ENCODE measurements at regions not wholly inside any gene's neighbourhood (a gene's known extent, or its start where the extent isn't known, plus 50 kb on each side); places are given as distances from the start of the nearest gene placed in this dataset.
A peak's percentile ranks its signal among the peaks of the same experiment; 100 is the strongest.

DNA sequence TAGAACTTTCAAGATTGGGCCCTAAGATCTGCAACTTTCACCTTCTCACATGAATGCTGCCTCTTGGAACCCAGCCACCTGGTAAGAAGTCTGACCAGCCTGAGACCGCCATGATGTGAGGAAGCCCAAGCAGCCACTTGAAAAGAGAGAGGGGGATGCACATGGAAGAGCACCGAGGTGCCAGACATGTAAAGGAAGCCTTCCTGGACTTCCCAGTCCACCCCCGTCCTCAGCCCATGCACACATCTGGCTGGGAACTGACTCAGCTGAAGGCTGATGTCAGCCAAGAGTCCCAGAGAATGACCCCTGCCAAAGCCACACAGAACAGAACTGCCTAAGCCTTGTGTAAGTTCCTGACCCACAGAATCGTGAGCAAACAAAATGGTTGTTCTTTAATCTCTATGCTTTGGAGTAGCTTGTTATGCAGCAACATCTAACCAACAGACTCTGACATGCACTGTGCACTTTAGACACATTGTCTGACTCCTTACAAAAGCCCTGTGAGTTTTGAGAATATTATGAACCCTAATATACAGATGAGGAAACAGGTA lies 86.7 kb downstream of the RMI2 start (continued):
- TF ChIP-seq MED1 (CRISPR knock-in tag; IDR thresholded peaks at IDR 0.05), result peak; percentile 18; the same call in 1 of the 2 replicates
- TF ChIP-seq ZNF260 (CRISPR knock-in tag; IDR thresholded peaks at IDR 0.05; ENCODE audit: borderline replicate concordance, low read depth), result no peak
- no peak for TF ChIP-seq ZNF557 (CRISPR knock-in tag; IDR thresholded peaks at IDR 0.05)
- TF ChIP-seq, protein P1, sequence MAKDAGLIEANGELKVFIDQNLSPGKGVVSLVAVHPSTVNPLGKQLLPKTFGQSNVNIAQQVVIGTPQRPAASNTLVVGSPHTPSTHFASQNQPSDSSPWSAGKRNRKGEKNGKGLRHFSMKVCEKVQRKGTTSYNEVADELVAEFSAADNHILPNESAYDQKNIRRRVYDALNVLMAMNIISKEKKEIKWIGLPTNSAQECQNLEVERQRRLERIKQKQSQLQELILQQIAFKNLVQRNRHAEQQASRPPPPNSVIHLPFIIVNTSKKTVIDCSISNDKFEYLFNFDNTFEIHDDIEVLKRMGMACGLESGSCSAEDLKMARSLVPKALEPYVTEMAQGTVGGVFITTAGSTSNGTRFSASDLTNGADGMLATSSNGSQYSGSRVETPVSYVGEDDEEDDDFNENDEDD (CRISPR knock-in tag; IDR thresholded peaks at IDR 0.05; ENCODE audit: borderline replicate concordance), result no peak
- TF ChIP-seq, protein P2, sequence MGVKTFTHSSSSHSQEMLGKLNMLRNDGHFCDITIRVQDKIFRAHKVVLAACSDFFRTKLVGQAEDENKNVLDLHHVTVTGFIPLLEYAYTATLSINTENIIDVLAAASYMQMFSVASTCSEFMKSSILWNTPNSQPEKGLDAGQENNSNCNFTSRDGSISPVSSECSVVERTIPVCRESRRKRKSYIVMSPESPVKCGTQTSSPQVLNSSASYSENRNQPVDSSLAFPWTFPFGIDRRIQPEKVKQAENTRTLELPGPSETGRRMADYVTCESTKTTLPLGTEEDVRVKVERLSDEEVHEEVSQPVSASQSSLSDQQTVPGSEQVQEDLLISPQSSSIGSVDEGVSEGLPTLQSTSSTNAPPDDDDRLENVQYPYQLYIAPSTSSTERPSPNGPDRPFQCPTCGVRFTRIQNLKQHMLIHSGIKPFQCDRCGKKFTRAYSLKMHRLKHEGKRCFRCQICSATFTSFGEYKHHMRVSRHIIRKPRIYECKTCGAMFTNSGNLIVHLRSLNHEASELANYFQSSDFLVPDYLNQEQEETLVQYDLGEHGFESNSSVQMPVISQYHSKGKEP (CRISPR knock-in tag; IDR thresholded peaks at IDR 0.05), result no peak
- TF ChIP-seq, protein P3, sequence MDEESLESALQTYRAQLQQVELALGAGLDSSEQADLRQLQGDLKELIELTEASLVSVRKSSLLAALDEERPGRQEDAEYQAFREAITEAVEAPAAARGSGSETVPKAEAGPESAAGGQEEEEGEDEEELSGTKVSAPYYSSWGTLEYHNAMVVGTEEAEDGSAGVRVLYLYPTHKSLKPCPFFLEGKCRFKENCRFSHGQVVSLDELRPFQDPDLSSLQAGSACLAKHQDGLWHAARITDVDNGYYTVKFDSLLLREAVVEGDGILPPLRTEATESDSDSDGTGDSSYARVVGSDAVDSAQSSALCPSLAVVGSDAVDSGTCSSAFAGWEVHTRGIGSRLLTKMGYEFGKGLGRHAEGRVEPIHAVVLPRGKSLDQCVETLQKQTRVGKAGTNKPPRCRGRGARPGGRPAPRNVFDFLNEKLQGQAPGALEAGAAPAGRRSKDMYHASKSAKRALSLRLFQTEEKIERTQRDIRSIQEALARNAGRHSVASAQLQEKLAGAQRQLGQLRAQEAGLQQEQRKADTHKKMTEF (CRISPR knock-in tag; IDR thresholded peaks at IDR 0.05), result 0 out of 2 replicates have a peak, but pooled peaks have one; percentile 38
- 0 out of 2 replicates have a peak, but pooled peaks have one; percentile 21 for TF ChIP-seq ELF3 (CRISPR knock-in tag; IDR thresholded peaks at IDR 0.05)
- TF ChIP-seq ZNF124 (CRISPR knock-in tag; IDR thresholded peaks at IDR 0.05), result 0 out of 2 replicates have a peak, but pooled peaks have one; percentile 57
- no peak; the same call in 1 of the 2 replicates for TF ChIP-seq ELF1 (CRISPR knock-in tag; IDR thresholded peaks at IDR 0.05)
- TF ChIP-seq, protein P4, sequence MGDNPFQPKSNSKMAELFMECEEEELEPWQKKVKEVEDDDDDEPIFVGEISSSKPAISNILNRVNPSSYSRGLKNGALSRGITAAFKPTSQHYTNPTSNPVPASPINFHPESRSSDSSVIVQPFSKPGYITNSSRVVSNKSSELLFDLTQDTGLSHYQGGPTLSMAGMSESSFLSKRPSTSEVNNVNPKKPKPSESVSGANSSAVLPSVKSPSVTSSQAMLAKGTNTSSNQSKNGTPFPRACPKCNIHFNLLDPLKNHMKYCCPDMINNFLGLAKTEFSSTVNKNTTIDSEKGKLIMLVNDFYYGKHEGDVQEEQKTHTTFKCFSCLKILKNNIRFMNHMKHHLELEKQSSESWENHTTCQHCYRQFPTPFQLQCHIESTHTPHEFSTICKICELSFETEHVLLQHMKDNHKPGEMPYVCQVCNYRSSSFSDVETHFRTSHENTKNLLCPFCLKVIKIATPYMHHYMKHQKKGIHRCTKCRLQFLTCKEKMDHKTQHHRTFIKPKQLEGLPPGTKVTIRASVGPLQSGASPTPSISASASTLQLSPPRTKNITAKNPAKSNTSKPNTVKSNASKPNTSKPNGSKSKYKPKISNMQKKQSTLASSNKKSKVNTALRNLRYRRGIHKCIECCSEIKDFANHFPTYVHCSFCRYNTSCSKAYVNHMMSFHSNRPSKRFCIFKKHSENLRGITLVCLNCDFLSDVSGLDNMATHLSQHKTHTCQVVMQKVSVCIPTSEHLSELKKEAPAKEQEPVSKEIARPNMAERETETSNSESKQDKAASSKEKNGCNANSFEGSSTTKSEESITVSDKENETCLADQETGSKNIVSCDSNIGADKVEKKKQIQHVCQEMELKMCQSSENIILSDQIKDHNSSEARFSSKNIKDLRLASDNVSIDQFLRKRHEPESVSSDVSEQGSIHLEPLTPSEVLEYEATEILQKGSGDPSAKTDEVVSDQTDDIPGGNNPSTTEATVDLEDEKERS (CRISPR knock-in tag; IDR thresholded peaks at IDR 0.05), result peak; percentile 92
- TF ChIP-seq NR2F2 (IDR thresholded peaks at IDR 0.05; ENCODE audit: borderline replicate concordance, low read depth), result peak; percentile 60; the same call in 1 of the 2 replicates
- peak; percentile 78 for TF ChIP-seq PITX1 (CRISPR knock-in tag; IDR thresholded peaks at IDR 0.05)
- TF ChIP-seq CREBL2 (CRISPR knock-in tag; IDR thresholded peaks at IDR 0.05; ENCODE audit: borderline replicate concordance), result no peak
- no peak for TF ChIP-seq ONECUT2 (CRISPR knock-in tag; IDR thresholded peaks at IDR 0.05)
- no peak for TF ChIP-seq CSRNP2 (CRISPR knock-in tag; conservative IDR thresholded peaks at IDR 0.05; ENCODE audit: low read depth)
- TF ChIP-seq ZNF3 (CRISPR knock-in tag; IDR thresholded peaks at IDR 0.05), result no peak
- TF ChIP-seq ZNF441 (CRISPR knock-in tag; IDR thresholded peaks at IDR 0.05; ENCODE audit: borderline replicate concordance), result no peak
- TF ChIP-seq ZNF543 (CRISPR knock-in tag; IDR thresholded peaks at IDR 0.05), result no peak
- no peak for TF ChIP-seq ATF7-NPFF (CRISPR knock-in tag; IDR thresholded peaks at IDR 0.05; ENCODE audit: low read depth)
- peak; percentile 92 for TF ChIP-seq ZMYM3 (CRISPR knock-in tag; IDR thresholded peaks at IDR 0.05)

Measured in HepG2 (cell line).